Tongue (tissue), 1 donor: ENCODE measurements at regions not wholly inside any gene's neighbourhood (a gene's known extent, or its start where the extent isn't known, plus 50 kb on each side); places are given as distances from the start of the nearest gene placed in this dataset.

Experiments used
- DNase-seq: peaks from one replicate; pipeline ENCODE4 v3.0.0-alpha.2; 2015

DNA sequence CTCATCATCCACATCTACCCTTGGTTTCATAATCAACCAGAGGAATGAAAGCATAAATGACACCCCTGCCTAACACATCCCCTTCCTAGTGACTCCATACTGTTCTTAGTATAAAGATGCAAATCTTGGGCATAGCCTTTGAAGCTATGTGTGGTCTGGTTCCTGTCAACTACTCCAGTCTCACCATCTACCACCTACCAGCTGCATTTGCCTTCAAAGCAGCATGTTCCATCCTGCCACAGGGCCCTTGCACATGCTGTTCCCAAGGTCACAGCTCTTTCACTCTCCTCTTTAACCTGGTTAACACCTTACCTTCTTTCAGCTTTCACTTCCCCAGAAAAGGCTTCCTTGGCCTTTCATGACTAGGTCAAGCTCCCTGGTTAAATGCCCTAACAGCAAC lies 62.3 kb upstream of the ARHGEF3 start:
- no peak for DNase-seq

DNA sequence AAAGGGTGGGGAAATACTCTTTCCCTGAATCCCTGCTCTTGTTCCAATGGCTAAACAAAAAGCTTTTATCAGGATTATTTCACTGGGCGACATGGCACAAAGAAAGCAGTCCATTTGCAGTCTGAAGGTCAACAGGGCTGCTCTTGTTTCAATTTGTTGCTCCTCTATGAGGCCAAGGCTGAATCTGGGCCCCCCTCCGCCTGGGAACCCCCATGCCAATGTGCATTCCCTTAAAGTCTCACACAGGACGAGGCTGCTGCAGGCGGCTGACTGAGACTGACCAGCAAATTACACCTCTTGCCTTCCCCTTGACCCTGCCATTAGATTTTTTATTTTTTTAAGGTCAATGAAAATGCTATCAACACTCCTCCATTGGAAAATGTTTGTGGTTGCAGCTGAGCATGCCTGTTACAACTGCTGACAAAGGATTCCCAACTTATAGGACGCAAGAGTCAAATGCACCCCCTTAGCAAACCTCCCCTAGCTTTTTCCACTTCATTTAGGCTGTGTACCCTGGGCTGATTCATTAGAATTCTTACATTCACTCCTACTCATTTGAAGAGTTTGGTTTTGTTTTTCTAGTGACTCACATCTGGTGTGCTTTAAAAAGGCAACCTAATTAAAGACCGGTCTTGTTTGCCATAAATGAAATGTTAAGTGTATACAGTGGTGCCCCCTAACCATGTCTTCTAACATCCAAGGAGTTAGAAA lies 60.8 kb upstream of the ARHGEF3 start:
- DNase-seq: no peak

DNA sequence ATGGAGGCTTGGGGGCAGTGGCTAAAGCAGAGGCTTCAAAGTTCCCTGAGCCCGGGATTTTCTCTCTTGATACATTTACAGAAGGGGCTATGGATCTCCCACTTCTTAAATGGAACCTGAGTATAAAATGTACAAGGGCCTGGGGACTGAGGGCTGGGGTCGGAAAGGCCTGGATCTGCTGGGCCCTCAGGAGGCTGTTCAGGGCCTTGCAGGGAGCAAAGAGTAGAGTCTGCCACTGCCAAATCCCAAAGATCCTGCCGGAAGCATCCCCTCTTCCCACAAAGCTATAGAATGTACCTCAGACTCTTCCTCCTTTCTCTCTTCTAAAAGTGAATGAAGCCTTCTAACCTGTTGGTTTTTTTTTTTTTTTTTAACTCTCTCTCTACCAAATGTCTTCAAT lies 59.8 kb upstream of the ARHGEF3 start:
- DNase-seq: no peak

DNA sequence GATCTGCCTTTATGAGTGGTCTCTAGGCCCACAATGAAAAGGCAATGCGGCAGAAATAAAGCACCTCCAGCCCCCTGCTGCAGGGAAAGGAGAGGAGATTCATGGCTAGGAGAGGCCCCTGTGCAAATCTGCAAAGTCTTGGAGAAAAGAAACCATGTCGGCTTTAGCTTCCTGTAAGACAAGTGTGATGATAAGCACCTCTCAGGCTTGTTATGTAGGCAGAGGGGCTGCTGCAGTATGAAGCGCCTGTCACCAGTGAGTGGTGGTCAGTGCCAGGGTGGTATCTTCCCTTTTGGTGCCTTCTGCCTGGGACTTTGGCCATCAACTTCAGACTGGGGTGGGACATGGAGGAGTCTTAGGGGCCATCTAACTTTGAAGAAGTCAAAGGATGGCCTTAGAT lies 59.2 kb upstream of the ARHGEF3 start:
- DNase-seq: no peak

DNA sequence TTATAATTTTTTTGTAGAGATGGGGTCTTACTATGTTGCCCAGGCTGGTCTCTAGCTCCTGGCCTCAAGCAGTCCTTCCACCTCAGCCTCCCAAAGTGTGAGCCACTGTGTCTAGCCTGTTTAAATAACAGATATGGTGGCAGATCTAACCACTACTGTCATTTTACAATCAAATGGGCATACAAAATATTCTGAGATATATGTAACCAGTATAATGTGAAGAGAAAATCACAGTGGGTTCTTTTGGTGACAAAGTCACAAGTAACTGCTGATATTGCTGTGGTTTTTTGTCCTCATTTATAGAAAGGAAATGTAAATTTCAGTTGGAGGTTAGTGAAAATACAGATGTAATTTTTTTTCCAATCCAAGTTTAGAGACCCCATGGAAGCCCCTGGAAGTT lies 58.6 kb upstream of the ARHGEF3 start:
- DNase-seq: no peak

DNA sequence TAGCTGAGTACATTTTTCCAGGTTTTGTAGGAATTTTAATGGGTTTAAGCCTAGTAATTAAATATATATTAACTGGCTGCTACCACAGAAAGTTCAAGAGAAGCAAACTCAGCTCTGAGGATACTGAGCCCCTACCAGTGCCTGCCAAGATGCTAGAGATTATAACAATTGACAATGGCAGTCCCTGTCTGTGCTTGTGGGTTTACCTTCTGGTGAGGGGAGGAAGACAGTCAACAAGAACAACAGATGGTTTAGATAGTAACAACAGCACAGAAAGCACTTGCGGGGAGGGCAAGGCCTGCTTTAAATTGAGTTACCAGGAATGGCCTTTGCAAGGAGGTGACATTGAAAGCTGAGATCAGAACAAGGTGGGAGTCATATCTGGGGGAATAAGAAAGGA lies 56.6 kb upstream of the ARHGEF3 start:
- DNase-seq: no peak

DNA sequence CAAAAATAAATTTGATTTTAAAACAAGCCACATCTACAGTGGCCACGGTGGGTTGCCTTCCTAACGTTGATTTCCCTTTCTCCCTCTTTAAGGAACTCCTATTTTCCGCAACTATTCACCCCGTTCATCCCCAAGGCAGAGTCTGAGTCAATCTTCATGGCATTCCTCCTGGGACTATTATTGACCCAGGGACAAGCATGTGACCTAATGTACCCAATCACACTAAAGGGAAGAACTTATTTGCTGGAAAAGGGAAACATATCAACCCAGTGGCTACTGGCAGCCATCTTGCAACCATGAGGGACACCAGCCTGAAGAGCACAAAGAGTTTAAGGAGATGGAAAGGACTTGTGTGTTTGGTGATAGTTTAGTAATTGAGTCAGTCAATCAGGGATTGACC lies 55.4 kb upstream of the ARHGEF3 start:
- DNase-seq: no peak

DNA sequence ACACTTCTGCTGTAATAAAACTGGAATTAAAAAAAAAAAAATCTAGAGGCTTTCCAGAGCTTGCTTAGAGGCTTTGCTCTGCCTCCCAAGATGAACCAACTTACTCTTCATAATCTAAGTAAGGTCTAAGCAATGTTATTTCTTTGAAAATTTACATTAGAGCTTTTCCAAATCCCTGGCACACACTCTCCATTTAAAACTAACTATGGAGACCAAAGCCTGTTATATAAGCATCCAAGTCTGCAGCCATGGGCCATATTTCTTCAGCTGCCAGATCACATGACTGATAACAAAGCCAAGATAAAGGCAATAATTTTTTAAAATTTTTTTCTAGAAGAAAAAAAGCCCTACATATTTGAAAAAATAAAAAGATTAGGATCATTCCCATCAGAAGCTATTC lies 55.0 kb upstream of the ARHGEF3 start:
- DNase-seq: no peak

DNA sequence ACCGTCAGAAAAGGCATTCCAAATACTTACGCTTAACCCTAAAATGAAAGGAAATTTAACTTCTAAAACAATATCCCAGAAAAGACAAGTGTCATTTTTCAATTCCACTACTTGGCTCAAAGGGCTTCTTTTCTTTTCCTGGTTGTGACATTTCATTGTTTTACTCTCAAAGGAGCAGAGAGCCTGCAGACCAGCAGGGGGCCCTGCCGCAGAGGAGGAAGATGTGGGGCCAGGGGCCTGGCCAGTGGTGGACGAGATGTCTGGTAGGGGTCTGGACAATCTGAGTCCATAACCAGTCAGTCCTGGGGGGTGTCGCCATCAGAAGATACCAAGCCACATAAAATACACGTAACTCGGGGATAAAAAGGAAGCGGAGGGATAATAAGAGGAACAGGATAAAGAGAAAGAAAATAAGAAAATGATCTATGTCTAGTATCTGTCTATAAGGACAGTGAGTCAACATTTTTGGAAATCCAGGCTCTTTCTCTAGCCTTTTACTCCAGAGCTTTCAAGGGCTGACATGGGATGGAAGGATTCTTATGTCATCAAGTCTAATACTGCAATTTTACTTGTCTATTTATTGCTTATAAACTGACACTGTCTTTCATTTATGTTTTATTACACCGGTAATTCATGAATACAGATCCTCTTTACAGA lies 54.2 kb upstream of the ARHGEF3 start:
- no peak for DNase-seq

DNA sequence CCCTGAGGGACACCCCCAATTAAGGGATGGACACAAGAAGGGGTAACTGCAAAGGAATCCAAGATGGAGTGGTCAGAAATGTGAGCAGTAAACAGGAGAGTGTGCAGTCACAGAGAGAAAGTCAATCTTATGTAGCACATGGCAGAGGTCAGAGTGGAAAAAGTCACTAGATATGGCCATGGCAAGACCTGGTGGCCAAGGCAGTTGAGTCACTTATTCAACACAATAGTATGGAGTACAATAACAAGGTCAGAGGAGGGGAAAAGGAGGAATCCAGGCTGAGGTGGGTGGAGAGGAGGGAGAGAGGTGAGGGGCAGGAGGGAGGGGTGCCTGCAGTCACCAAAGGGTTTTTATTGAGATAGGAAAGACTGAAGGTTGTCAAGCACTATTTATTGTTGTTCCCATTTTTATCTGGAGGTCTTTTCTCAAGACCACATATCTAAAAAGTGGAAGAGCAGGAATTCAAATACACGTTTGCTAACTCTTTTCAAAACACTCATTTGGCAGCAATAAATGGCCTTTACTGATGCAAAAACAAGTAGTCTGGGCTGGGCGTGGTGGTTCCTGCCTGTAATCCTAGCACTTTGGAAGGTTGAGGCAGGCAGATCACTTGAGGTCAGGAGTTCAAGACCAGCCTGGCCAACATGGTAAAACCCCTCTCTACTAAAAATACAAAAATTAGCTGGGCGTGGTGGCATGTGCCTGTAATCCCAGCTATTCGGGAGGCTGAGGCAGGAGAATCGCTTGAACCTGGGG lies 53.3 kb upstream of the ARHGEF3 start:
- DNase-seq: no peak

DNA sequence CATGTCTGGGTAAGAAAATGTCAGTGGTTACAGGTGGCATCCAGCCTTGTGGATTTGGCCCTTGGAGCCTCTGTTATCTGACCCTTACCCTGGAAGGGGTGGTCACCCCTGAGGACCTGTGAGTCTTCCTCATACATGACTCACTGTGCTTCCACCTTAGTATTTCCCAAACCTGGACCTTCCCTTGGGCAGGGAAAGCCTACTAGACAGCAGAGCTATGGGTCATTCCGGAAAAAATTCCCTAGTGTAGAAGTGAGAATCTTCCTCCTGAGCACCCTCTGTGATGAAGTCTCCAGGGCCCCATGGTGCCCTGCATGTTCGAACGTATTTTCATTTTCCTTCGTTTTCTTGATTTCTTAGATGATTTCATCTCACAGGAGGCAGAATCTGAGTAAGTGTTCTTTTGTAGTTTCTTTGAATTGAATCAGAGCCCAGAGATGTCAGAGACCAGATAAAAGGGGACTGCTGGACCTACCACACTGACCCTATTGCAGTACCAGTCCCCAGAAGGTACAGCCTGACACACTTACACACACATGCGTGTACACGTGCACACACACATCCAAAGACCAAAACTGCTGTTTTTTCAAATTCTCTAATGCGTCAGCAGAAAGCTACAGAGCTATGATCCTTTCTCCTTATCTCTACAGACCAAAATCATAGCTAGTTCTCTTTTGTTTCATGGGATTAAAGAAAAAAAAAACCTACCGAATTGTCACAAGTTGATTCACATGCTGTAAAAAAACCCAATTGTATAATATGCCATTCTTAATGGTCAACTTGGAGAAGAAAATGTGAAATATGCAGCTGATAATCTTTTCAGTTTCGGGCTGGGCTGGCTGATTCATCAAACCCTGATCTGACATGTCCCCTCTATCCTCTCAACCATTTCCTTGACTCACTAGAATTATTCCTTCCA lies 50.5 kb upstream of the ARHGEF3 start:
- DNase-seq: no peak
